Esophagus squamous epithelium (tissue), 5 donors: ENCODE measurements at regions not wholly inside any gene's neighbourhood (a gene's known extent, or its start where the extent isn't known, plus 50 kb on each side); places are given as distances from the start of the nearest gene placed in this dataset.
A peak's percentile ranks its signal among the peaks of the same experiment; 100 is the strongest.

Experiments
- DNase-seq: peaks from one replicate; lab custom pipeline; 2025; lab: John Stamatoyannopoulos, UW
- H3K27ac ChIP-seq, 4 donors: fragments of 200-600 bp; sonication (generic); one replicate each; pipeline ENCODE4 v1.5.1; 2016 to 2019; ENCODE audit warnings: mild to moderate bottlenecking in 1 of 4
- H3K27me3 ChIP-seq, 4 donors: fragments of 200-600 bp; sonication (generic); 1 replicate in 3 of 4; 2 replicates in 1 of 4; pipeline versions ENCODE4 v1.5.1 to v1.6.0; 2017 to 2021; ENCODE audit warnings: antibody characterized with exemption in 1 of 4
- H3K36me3 ChIP-seq, 3 donors: fragments of 200-600 bp; sonication (generic); one replicate each; pipeline ENCODE4 v1.5.1; 2016 to 2019
- H3K4me1 ChIP-seq, 3 donors: fragments of 200-600 bp; sonication (generic); one replicate each; pipeline ENCODE4 v1.5.1; 2017 to 2019
- H3K4me3 ChIP-seq, 4 donors: fragments of 200-600 bp; sonication (generic); 1 replicate in 3 of 4; 2 replicates in 1 of 4; pipeline ENCODE4 v1.5.1; 2016 to 2019; ENCODE audit warnings: mild to moderate bottlenecking in 2 of 4, moderate library complexity in 1 of 4
- H3K9me3 ChIP-seq, 3 donors: fragments of 200-600 bp; sonication (generic); one replicate each; pipeline ENCODE4 v1.5.1; 2016 to 2019
- POLR2A ChIP-seq, 4 donors: fragments of 450-650 bp; IDR thresholded peaks; one replicate each; pipeline ENCODE4 v1.6.1; 2017; ENCODE audit warnings: antibody characterized with exemption in 4 of 4, mild to moderate bottlenecking in 4 of 4, moderate library complexity in 3 of 4
- WGBS, 2 donors: methylation state at CpG; one replicate each; pipeline ENCODE4 v1.1.5; 2018; 5-methylcytosine and 5-hydroxymethylcytosine counted together
- intact Hi-C: fragments of 100-400 bp; cut with DNase I; formaldehyde crosslinking; loops from one replicate; pipeline ENCODE4 v1.15.0; 2022
- TF ChIP-seq, protein P1 (sequence below), 6 experiments: fragments of 450-650 bp in 4 of 6; fragments of 200-600 bp in 2 of 6; sonication (generic) in 2 of 6; IDR thresholded peaks; one replicate each; pipeline ENCODE4 v1.5.1; 2016 to 2019; ENCODE audit warnings: antibody characterized with exemption in 6 of 6, mild to moderate bottlenecking in 4 of 6, moderate library complexity in 4 of 6
- donor health status: DM: yes; HTN: yes; CAD: no.

DNA sequence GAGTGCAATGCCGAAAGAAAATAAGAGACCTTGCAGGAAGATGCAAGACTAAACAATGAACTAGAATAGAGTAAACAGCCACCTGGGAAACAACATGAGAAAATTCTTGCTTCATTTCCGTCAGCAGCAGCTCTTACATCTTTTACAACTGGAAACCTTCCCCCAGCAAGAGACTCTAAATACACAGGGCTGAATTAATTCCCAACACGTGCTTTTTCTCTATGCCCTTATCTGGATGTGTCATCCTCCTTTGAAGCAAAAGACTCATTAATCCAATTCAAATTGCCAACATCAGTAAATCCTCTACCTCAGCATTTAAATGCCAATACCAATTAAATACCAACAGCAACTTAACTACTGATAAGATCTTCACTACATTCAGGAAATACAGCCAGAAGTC, 99.0 kb upstream of the PDE1C start:
- no peak for DNase-seq
- 37 to 45% methylated on average over 3 of the region's 3 CpGs for WGBS, 2 donors
- Histone ChIP-seq H3K9me3 (no peaks in the 10 kb centered on the region), H3K36me3 (no peaks in the 10 kb centered on the region), H3K4me1 (no peaks in the 10 kb centered on the region), H3K27me3 (peaks cover 0 to 2% (median 0%) of the 10 kb centered on the region in 4 donors), H3K27ac (no peak overlapping the region), H3K4me3 (no peak overlapping the region)
- intact Hi-C loops: no loop called here
- TF ChIP-seq, protein P1, sequence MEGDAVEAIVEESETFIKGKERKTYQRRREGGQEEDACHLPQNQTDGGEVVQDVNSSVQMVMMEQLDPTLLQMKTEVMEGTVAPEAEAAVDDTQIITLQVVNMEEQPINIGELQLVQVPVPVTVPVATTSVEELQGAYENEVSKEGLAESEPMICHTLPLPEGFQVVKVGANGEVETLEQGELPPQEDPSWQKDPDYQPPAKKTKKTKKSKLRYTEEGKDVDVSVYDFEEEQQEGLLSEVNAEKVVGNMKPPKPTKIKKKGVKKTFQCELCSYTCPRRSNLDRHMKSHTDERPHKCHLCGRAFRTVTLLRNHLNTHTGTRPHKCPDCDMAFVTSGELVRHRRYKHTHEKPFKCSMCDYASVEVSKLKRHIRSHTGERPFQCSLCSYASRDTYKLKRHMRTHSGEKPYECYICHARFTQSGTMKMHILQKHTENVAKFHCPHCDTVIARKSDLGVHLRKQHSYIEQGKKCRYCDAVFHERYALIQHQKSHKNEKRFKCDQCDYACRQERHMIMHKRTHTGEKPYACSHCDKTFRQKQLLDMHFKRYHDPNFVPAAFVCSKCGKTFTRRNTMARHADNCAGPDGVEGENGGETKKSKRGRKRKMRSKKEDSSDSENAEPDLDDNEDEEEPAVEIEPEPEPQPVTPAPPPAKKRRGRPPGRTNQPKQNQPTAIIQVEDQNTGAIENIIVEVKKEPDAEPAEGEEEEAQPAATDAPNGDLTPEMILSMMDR (IDR thresholded peaks at IDR 0.05): no peak
- TF ChIP-seq POLR2A (IDR thresholded peaks at IDR 0.05): no peak

DNA sequence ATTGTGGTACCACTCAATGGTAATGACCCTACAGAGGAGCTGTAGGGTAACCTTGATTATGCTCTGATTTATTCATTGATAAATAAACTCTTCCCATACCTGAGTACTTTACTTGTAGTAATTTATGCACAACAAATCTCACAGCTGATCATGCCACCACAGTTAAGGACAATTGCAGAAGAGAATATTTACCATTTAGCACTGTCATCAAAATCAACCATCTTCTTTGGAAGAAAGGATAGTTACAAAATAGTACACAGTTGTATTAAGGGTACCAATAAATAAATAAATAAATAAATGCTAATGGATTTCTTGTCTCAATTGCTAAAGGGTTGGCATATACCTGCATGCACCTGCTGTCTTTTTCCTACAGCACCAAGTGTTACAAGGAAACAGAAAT, 97.6 kb upstream of the PDE1C start:
- intact Hi-C loops: no loop called here
- DNase-seq: no peak

DNA sequence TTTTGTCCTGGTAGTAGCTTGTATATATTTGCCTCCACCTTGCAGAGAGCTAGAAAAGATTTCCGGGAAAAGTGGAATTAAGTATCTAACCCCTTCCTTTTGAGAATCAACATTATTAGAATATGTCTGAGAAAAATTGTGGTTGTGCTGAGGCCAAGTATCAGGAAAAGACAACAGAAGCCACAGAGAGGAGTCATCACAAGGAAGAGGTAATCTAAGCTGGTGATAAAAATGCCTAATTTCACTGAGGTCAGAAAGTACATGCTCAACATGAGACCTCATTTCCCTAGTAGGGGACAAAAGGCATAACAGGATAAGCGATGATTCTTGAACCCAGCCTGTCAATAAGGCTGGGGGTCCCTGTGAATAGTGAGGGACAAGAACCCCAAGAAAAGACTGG, 97.0 kb upstream of the PDE1C start:
- H3K27me3 ChIP-seq: peaks cover 0 to 2% (median 0%) of the 10 kb centered on the region in 4 donors
- H3K4me1 ChIP-seq: peaks cover 4 to 18% (median 9%) of the 10 kb centered on the region in 3 donors
- no peak for TF ChIP-seq POLR2A (IDR thresholded peaks at IDR 0.05)
- TF ChIP-seq, protein P1 (IDR thresholded peaks at IDR 0.05): no peak
- no peak overlapping the region for H3K4me3 ChIP-seq
- 70 to 89% methylated on average over 2 of the region's 2 CpGs for WGBS, 2 donors
- intact Hi-C loops: no loop called here
- DNase-seq: no peak
- H3K36me3 ChIP-seq: no peaks in the 10 kb centered on the region
- H3K9me3 ChIP-seq: no peaks in the 10 kb centered on the region
- H3K27ac ChIP-seq: no peak overlapping the region

More for the DNA sequence above, 97.6 kb upstream of the PDE1C start:
- H3K4me3 ChIP-seq: no peak overlapping the region
- no peaks in the 10 kb centered on the region for H3K36me3 ChIP-seq
- no peak overlapping the region for H3K27ac ChIP-seq
- peaks cover 4 to 14% (median 7%) of the 10 kb centered on the region in 3 donors for H3K4me1 ChIP-seq
- H3K9me3 ChIP-seq: no peaks in the 10 kb centered on the region
- peaks cover 0 to 2% (median 0%) of the 10 kb centered on the region in 4 donors for H3K27me3 ChIP-seq
- TF ChIP-seq POLR2A (IDR thresholded peaks at IDR 0.05): no peak
- TF ChIP-seq, protein P1 (IDR thresholded peaks at IDR 0.05): no peak

DNA sequence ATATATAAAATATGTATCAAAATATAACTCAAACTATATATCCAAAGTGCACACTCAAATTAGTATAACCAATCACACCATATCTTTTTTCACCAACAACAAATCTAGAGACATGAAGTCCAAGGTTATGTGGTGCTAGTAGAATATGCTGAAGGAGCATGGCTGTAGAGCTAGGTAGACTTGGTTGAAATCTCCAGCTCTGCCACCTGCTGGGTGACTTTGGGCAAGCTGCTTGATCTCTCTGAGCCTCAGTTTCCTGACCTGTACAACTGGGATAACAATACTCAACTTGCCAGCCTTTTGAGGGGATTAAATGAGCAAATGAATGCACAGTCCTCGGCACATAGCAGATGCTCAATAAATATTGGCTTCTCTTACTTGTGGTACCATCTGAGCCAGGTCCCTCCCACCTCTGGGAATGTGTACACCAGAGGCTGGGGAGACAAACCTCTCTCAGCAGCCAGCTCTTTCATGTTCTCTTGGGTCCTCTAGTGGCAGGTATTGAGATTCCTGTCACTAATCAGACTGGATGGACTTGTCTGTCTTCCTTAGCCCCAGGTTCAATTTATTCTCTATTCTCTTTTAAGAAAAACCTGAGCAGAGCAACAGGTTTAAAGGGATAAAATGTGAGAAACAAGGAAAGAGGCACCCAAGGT, 94.3 kb upstream of the PDE1C start:
- H3K9me3 ChIP-seq: no peaks in the 10 kb centered on the region
- peaks cover 4 to 18% (median 9%) of the 10 kb centered on the region in 3 donors for H3K4me1 ChIP-seq
- TF ChIP-seq POLR2A (IDR thresholded peaks at IDR 0.05): no peak
- TF ChIP-seq, protein P1 (IDR thresholded peaks at IDR 0.05): peak; percentile 30 to 67 (median 46)
- no peak overlapping the region for H3K4me3 ChIP-seq
- no peak overlapping the region for H3K27ac ChIP-seq
- WGBS, 2 donors: 11 to 67% methylated on average over 1 of the region's 1 CpG
- no peaks in the 10 kb centered on the region for H3K36me3 ChIP-seq
- intact Hi-C loops: no loop called here
- no peak for DNase-seq
- H3K27me3 ChIP-seq: no peaks in the 10 kb centered on the region

DNA sequence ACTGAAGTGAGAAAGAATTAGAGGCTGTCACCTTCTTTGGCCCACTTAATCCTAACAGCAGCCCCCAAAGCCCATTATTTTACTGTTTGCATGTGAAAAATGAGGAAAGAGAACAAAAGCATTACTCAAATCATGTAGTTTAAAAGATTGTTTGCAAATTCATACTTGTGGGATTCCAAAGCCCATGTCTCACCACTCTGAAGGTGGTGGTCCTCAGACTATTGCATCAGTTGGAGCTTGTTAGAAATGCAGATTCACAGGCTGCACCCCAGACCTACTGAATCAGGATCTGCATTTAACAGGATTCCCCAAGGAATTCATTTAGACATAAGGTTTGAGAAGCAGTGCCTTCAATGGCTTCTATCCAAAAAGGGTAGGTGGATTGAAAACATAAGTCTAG, 93.7 kb upstream of the PDE1C start:
- no peak for TF ChIP-seq POLR2A (IDR thresholded peaks at IDR 0.05)
- TF ChIP-seq, protein P1 (IDR thresholded peaks at IDR 0.05): no peak
- DNase-seq: no peak
- Histone ChIP-seq H3K4me3 (no peak overlapping the region), H3K36me3 (no peaks in the 10 kb centered on the region), H3K27ac (peak overlapping the region in 3 of 4 donors; percentile 41 to 68 (median 54)), H3K4me1 (peaks cover 4 to 18% (median 9%) of the 10 kb centered on the region in 3 donors), H3K27me3 (no peaks in the 10 kb centered on the region), H3K9me3 (no peaks in the 10 kb centered on the region)
- intact Hi-C loops: no loop called here
